Endothelial cell of umbilical vein (primary cell): ENCODE measurements at regions not wholly inside any gene's neighbourhood (a gene's known extent, or its start where the extent isn't known, plus 50 kb on each side); places are given as distances from the start of the nearest gene placed in this dataset.

ENCODE experiments used
- BruUV-seq: library from RNA; stranded (reverse); fragments of 400-500 nt; replicated peaks from 2 replicates; lab custom pipeline; 2021; lab: Mats Ljungman, UMichigan
- CTCF ChIA-PET: fragments of 300-600, 350-600 bp; sonication (Branson Sonifier 250); formaldehyde crosslinking; loops from one replicate; lab custom pipeline; 2021; ENCODE audit warnings: antibody characterized with exemption, inconsistent platforms; lab: Charles Lee
- POLR2A ChIA-PET: fragments of 300-600, 350-600 bp; sonication (Branson Sonifier 250); formaldehyde crosslinking; loops from one replicate; lab custom pipeline; 2021; ENCODE audit warnings: antibody characterized with exemption, inconsistent platforms; lab: Charles Lee
- DNase-seq: peaks from one replicate; pipeline ENCODE4 v3.0.0-alpha.2; 2011; ENCODE audit warnings: low read depth, low spot score
- FAIRE-seq: peaks from 2 replicates; lab custom pipeline; 2011; peaks lifted over from hg19 to GRCh38; lab: Jason Lieb, UNC
- H2AFZ ChIP-seq: 2 replicates; pipeline ENCODE4 v1.6.0; 2012; ENCODE audit warnings: low read depth, low read length, control low read depth, inconsistent platforms
- H3K27ac ChIP-seq: 2 replicates; pipeline ENCODE4 v1.5.1; 2011; ENCODE audit warnings: low read depth, mild to moderate bottlenecking, control low read depth, low read length, moderate library complexity; ENCODE audit not compliant: insufficient read depth
- H3K27me3 ChIP-seq, 2 experiments: 2 replicates each; pipeline versions ENCODE4 v1.6.0 to v1.6.1; 2011; ENCODE audit warnings: low read length in 2 of 2, mixed read lengths in 1 of 2; ENCODE audit not compliant: control insufficient read depth in 2 of 2, insufficient read depth in 2 of 2
- H3K36me3 ChIP-seq, 2 experiments: 2 replicates in 1 of 2; 3 replicates in 1 of 2; pipeline ENCODE4 v1.5.1; 2011; ENCODE audit warnings: low read length in 2 of 2, mild to moderate bottlenecking in 1 of 2, moderate library complexity in 1 of 2; ENCODE audit not compliant: control insufficient read depth in 2 of 2, insufficient read depth in 2 of 2; ENCODE audit errors: extremely low read depth in 1 of 2
- H3K4me1 ChIP-seq: 3 replicates; pipeline ENCODE4 v1.5.1; 2011; ENCODE audit warnings: mild to moderate bottlenecking, low read length; ENCODE audit not compliant: control insufficient read depth, insufficient read depth; ENCODE audit errors: extremely low read depth
- H3K4me2 ChIP-seq: 2 replicates; pipeline ENCODE4 v1.6.1; 2011; ENCODE audit warnings: low read length, control low read depth, mixed read lengths; ENCODE audit not compliant: insufficient read depth
- H3K4me3 ChIP-seq, 3 experiments: fragments of 200-600 bp in 1 of 3; sonication (generic), shearing (Covaris generic) in 1 of 3; replicated peaks in 1 of 3; 2 replicates each; pipeline ENCODE4 v1.5.1; 2011 to 2016; ENCODE audit warnings: control low read depth in 3 of 3, low read length in 3 of 3, mild to moderate bottlenecking in 2 of 3, inconsistent platforms in 1 of 3, low read depth in 1 of 3, moderate library complexity in 1 of 3; ENCODE audit not compliant: insufficient read depth in 1 of 3
- H3K79me2 ChIP-seq: 2 replicates; pipeline ENCODE4 v1.6.0; 2012; ENCODE audit warnings: low read length, inconsistent platforms; ENCODE audit not compliant: control insufficient read depth, insufficient read depth
- H3K9ac ChIP-seq: replicated peaks from 2 replicates; pipeline ENCODE3; 2011; ENCODE audit warnings: low read length, control low read depth; ENCODE audit not compliant: insufficient read depth; ENCODE audit errors: extremely low read depth
- H3K9me1 ChIP-seq: replicated peaks from 3 replicates; pipeline ENCODE4 v1.6.0; 2011; ENCODE audit warnings: mild to moderate bottlenecking, low read length; ENCODE audit not compliant: control insufficient read depth, insufficient read depth; ENCODE audit errors: extremely low read depth
- H3K9me3 ChIP-seq: replicated peaks from 2 replicates; pipeline ENCODE4 v1.5.1; 2012; ENCODE audit warnings: low read length, inconsistent platforms; ENCODE audit not compliant: control insufficient read depth, insufficient read depth
- H4K20me1 ChIP-seq: replicated peaks from 2 replicates; pipeline ENCODE3; 2011; ENCODE audit warnings: mild to moderate bottlenecking, low read length; ENCODE audit not compliant: control insufficient read depth, insufficient read depth; ENCODE audit errors: extremely low read depth
- EZH2 ChIP-seq: IDR thresholded peaks from 2 replicates; pipeline ENCODE4 v1.6.1; 2012; ENCODE audit warnings: borderline replicate concordance, low read depth, mild to moderate bottlenecking, moderate library complexity, low read length, inconsistent platforms; ENCODE audit not compliant: severe bottlenecking
- FOS ChIP-seq: IDR thresholded peaks from 2 replicates; pipeline ENCODE4 v1.6.1; 2011; ENCODE audit warnings: mild to moderate bottlenecking, low read length, moderate library complexity, borderline replicate concordance; ENCODE audit not compliant: insufficient read depth
- GATA2 ChIP-seq: IDR thresholded peaks from 2 replicates; pipeline ENCODE4 v1.7.0; 2011; ENCODE audit warnings: low read depth, mild to moderate bottlenecking, moderate library complexity, mixed read lengths, low read length; ENCODE audit not compliant: insufficient read length, insufficient read depth
- JUN ChIP-seq: IDR thresholded peaks from 2 replicates; pipeline ENCODE4 v1.6.1; 2011; ENCODE audit warnings: borderline replicate concordance, low read depth; ENCODE audit not compliant: insufficient read length, insufficient read depth
- MAX ChIP-seq: IDR thresholded peaks from 2 replicates; pipeline ENCODE4 v1.6.1; 2011; ENCODE audit not compliant: insufficient read depth, insufficient read length
- MYC ChIP-seq: IDR thresholded peaks from one replicate; pipeline ENCODE4 v1.6.1; 2011; ENCODE audit warnings: mild to moderate bottlenecking, low read depth, low read length
- POLR2A ChIP-seq: IDR thresholded peaks from 2 replicates; pipeline ENCODE4 v1.6.1; 2012; ENCODE audit warnings: low read depth, mild to moderate bottlenecking, control low read depth, low read length
- POLR2AphosphoS5 ChIP-seq: IDR thresholded peaks from 2 replicates; pipeline ENCODE4 v1.6.1; 2012; ENCODE audit warnings: low read depth, mild to moderate bottlenecking, control low read depth, low read length, moderate library complexity; ENCODE audit not compliant: insufficient read depth
- dilution Hi-C: fragments of 300-500 bp; cut with MboI; formaldehyde crosslinking; loops from one replicate; pipeline ENCODE4 v1.15.0; 2019; ENCODE audit warnings: low sequenced_read_pairs; ENCODE audit not compliant: extremely low pct_ligation_motif_present
- intact Hi-C: fragments of 100-400 bp; cut with micrococcal nuclease; formaldehyde crosslinking; loops from one replicate; pipeline ENCODE4 v1.10.0; 2022
- TF ChIP-seq, protein P1 (sequence below), 2 donors: IDR thresholded peaks; 1 replicate in 1 of 2; 2 replicates in 1 of 2; pipeline ENCODE4 v1.5.1; 2011; ENCODE audit warnings: low read length in 2 of 2, mild to moderate bottlenecking in 2 of 2, moderate library complexity in 2 of 2, control low read depth in 1 of 2, inconsistent platforms in 1 of 2, low read depth in 1 of 2; ENCODE audit not compliant: insufficient read depth in 1 of 2; ENCODE audit errors: extremely low read depth in 1 of 2

GRCh38 chr10:2439000-2439399 lies 628.3 kb upstream of the PFKP start:
- no peak overlapping the region for H3K9ac ChIP-seq
- H3K9me1 ChIP-seq = no peaks in the 10 kb centered on the region
- intact Hi-C loops = no loop called here
- no TSS peak for BruUV-seq
- FAIRE-seq (no peak), DNase-seq (no peak)
- H3K36me3 ChIP-seq = no peaks in the 10 kb centered on the region
- no peaks in the 10 kb centered on the region for H3K79me2 ChIP-seq
- no peak overlapping the region for H3K27ac ChIP-seq
- no peaks in the 10 kb centered on the region for H3K9me3 ChIP-seq
- dilution Hi-C loops = no loop called here
- no peak overlapping the region for H2AFZ ChIP-seq
- no peak overlapping the region for H3K4me3 ChIP-seq
- TF ChIP-seq EZH2 (no peak), JUN (no peak), MYC (no peak), FOS (no peak), POLR2A (no peak), GATA2 (no peak), MAX (no peak), POLR2AphosphoS5 (no peak)
- TF ChIP-seq, protein P1, sequence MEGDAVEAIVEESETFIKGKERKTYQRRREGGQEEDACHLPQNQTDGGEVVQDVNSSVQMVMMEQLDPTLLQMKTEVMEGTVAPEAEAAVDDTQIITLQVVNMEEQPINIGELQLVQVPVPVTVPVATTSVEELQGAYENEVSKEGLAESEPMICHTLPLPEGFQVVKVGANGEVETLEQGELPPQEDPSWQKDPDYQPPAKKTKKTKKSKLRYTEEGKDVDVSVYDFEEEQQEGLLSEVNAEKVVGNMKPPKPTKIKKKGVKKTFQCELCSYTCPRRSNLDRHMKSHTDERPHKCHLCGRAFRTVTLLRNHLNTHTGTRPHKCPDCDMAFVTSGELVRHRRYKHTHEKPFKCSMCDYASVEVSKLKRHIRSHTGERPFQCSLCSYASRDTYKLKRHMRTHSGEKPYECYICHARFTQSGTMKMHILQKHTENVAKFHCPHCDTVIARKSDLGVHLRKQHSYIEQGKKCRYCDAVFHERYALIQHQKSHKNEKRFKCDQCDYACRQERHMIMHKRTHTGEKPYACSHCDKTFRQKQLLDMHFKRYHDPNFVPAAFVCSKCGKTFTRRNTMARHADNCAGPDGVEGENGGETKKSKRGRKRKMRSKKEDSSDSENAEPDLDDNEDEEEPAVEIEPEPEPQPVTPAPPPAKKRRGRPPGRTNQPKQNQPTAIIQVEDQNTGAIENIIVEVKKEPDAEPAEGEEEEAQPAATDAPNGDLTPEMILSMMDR (IDR thresholded peaks at IDR 0.05; ENCODE audit: extremely low read depth in 1 of 2, insufficient read depth in 1 of 2, low read depth in 1 of 2, low read length in 2 of 2) = no peak
- ChIA-PET CTCF (no interaction called here), POLR2A (no interaction called here)
- H3K4me1 ChIP-seq = no peaks in the 10 kb centered on the region
- no peak overlapping the region for H3K4me2 ChIP-seq
- H3K27me3 ChIP-seq = no peaks in the 10 kb centered on the region
- H4K20me1 ChIP-seq = no peaks in the 10 kb centered on the region
